AG04450 (cell line): ENCODE measurements at regions not wholly inside any gene's neighbourhood (a gene's known extent, or its start where the extent isn't known, plus 50 kb on each side); places are given as distances from the start of the nearest gene placed in this dataset.

Experiments
- CTCF ChIA-PET: fragments of 300-600, 350-600 bp; formaldehyde crosslinking; extraction: SDS; loops from one replicate; lab custom pipeline; 2022; ENCODE audit warnings: antibody characterized with exemption, inconsistent platforms; lab: Charles Lee
- POLR2A ChIA-PET: fragments of 350-600 bp; formaldehyde crosslinking; extraction: SDS; loops from one replicate; lab custom pipeline; 2021; ENCODE audit warnings: antibody characterized with exemption, inconsistent platforms; lab: Yijun Ruan, JAX
- DNase-seq: peaks from one replicate; pipeline ENCODE4 v3.0.0-alpha.2; 2011; ENCODE audit warnings: low read depth, low spot score
- H3K27ac ChIP-seq: one replicate; pipeline ENCODE4 v1.5.1; 2012; ENCODE audit warnings: low read depth, low read length, control low read depth
- H3K27me3 ChIP-seq: one replicate; pipeline ENCODE4 v1.6.0; 2012; ENCODE audit warnings: low read length; ENCODE audit not compliant: control insufficient read depth, insufficient read depth
- H3K4me3 ChIP-seq: 2 replicates; pipeline ENCODE4 v1.5.1; 2011; ENCODE audit warnings: mild to moderate bottlenecking, low read depth, low read length, control low read depth
- H3K9me3 ChIP-seq: 2 replicates; pipeline ENCODE4 v1.5.1; 2012; ENCODE audit warnings: low read length; ENCODE audit not compliant: control insufficient read depth, insufficient read depth
- CTCF ChIP-seq: IDR thresholded peaks from 2 replicates; pipeline ENCODE4 v1.5.1; 2011; ENCODE audit warnings: low read depth, low read length, control low read depth, inconsistent platforms

DNA sequence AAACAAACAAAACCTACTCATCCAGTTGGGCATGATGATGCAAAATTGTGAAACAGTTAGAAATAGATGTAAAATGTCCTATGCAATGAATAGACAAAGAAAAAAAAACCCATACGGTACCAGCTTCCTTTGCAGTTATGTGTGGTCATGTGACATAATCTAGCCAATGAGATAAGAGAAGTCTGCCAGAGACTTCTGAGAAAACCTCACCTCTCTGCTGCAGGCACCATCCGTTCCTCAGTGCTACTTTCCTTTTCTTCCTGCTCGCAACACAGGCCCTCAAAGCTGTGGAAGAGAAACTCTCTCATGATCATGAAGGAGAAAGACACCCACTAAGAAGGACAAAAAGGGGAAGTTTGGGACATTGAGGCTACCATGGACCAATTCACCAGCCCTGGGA, 76.8 kb upstream of the CARD11 start:
- ChIA-PET POLR2A (no interaction called here), CTCF (no interaction called here)
- DNase-seq, result no peak
- H3K27ac ChIP-seq, result no peak overlapping the region
- no peak for TF ChIP-seq CTCF
- H3K27me3 ChIP-seq, result no peaks in the 10 kb centered on the region
- H3K9me3 ChIP-seq, result peaks cover 4% of the 10 kb centered on the region
- H3K4me3 ChIP-seq, result no peak overlapping the region

DNA sequence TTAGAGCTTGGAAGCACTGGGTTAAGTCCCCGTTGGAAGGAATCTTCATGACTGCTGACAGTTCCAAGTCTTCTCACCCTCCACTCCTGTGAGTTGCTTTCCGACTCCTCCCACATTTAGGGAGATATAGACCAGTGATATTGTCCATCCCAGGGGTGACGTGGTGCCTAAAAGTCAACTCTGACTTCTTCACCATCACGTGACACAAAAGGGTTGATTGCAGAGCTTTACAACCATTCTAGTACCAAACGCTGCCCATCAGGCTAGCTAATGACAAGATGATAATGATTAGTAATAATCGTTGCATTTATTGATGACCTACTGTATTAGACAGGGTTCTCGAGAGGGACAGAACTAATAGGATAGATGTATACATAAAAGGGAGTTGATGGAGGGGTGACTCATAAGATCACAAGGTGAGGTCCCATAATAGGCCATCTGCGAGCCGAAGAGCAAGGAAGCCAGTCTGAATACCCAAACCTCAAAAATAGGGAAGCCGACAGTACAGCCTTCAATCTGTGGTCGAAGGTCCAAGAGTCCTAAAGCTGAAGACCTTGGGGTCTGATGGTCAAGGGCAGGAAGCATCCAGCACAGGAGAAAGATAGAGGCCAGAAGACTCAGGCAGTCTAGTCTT, 85.3 kb upstream of the CARD11 start:
- H3K27me3 ChIP-seq, result no peaks in the 10 kb centered on the region
- ChIA-PET CTCF (no interaction called here), POLR2A (no interaction called here)
- H3K9me3 ChIP-seq, result no peaks in the 10 kb centered on the region
- TF ChIP-seq CTCF, result no peak
- DNase-seq, result no peak
- no peak overlapping the region for H3K27ac ChIP-seq
- no peak overlapping the region for H3K4me3 ChIP-seq

- CTCF ChIA-PET, result interaction anchor here (1.8 kb wide), 1 partner anchor 21 kb away, joined by 6 read pairs; no protein-coding TSS in a partner anchor
- Histone ChIP-seq H3K27me3 (no peaks in the 10 kb centered on the region), H3K9me3 (no peaks in the 10 kb centered on the region), H3K27ac (no peak overlapping the region), H3K4me3 (no peak overlapping the region)
- TF ChIP-seq CTCF, result no peak
- no peak for DNase-seq
- POLR2A ChIA-PET, result no interaction called here
Measured at GRCh38 chr7:3133811-3134385, 90.2 kb upstream of the CARD11 start.

DNA sequence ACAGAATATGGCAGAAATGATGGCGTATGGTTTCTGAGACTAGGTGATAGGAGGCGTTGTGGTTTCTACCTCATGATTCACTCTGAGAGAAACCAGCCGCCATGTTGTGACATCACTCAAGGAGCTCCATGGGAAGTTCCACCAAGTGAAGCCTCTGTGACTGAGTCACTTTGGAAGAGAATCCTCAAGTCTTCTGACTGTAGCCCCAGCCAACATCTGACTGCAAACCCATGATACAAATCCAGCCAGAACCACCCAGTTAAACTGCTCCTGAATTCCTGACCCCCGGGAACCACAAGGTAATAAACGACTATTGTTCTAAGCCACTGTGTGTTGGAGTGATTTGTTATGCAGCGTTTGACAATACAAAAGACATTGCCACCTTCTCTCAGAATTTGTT, 91.1 kb upstream of the CARD11 start:
- ChIA-PET POLR2A (no interaction called here), CTCF (no interaction called here)
- no peak for DNase-seq
- H3K27me3 ChIP-seq, result peaks cover 1% of the 10 kb centered on the region
- H3K9me3 ChIP-seq, result no peaks in the 10 kb centered on the region
- no peak overlapping the region for H3K27ac ChIP-seq
- H3K4me3 ChIP-seq, result no peak overlapping the region
- no peak for TF ChIP-seq CTCF

GRCh38 chr7:3135626-3136025, 92.0 kb upstream of the CARD11 start:
- TF ChIP-seq CTCF, result no peak
- peaks cover 2% of the 10 kb centered on the region for H3K27me3 ChIP-seq
- H3K27ac ChIP-seq, result no peak overlapping the region
- DNase-seq, result no peak
- ChIA-PET POLR2A (no interaction called here), CTCF (no interaction called here)
- H3K9me3 ChIP-seq, result no peaks in the 10 kb centered on the region
- no peak overlapping the region for H3K4me3 ChIP-seq
